Neuronal stem cell (in vitro differentiated cells): ENCODE measurements at regions not wholly inside any gene's neighbourhood (a gene's known extent, or its start where the extent isn't known, plus 50 kb on each side); places are given as distances from the start of the nearest gene placed in this dataset.
"Not testable (repeated sequence)": the region's sequence is repeated elsewhere in the genome, so short reads cannot be mapped to it uniquely, and the experiment has no call there.

Experiments used
- DNase-seq: peaks from one replicate; pipeline ENCODE4 v3.0.0-alpha.2; 2013; ENCODE audit warnings: low spot score
- H2AFZ ChIP-seq: one replicate; pipeline ENCODE4 v1.6.1; 2013; ENCODE audit warnings: mild to moderate bottlenecking, low read length, inconsistent platforms
- H2AK5ac ChIP-seq: 2 replicates; pipeline ENCODE4 v1.6.1; 2013; ENCODE audit warnings: low read depth, mild to moderate bottlenecking, inconsistent platforms, low read length, moderate library complexity, mixed read lengths
- H2BK120ac ChIP-seq: 2 replicates; pipeline ENCODE4 v1.6.1; 2013; ENCODE audit warnings: low read depth, mild to moderate bottlenecking, inconsistent platforms, low read length, moderate library complexity, mixed read lengths
- H2BK12ac ChIP-seq: one replicate; pipeline ENCODE4 v1.6.1; 2013; ENCODE audit warnings: low read length, inconsistent platforms
- H2BK15ac ChIP-seq: 2 replicates; pipeline ENCODE4 v1.6.1; 2013; ENCODE audit warnings: mild to moderate bottlenecking, low read length, inconsistent platforms, mixed read lengths
- H2BK5ac ChIP-seq: one replicate; pipeline ENCODE4 v1.6.1; 2013; ENCODE audit warnings: inconsistent platforms, mild to moderate bottlenecking, low read length, moderate library complexity
- H3K14ac ChIP-seq: one replicate; pipeline ENCODE4 v1.6.1; 2013; ENCODE audit warnings: low read length, inconsistent platforms
- H3K18ac ChIP-seq: 2 replicates; pipeline ENCODE4 v1.6.1; 2013; ENCODE audit warnings: low read length, inconsistent platforms
- H3K23ac ChIP-seq: 2 replicates; pipeline ENCODE4 v1.6.1; 2013; ENCODE audit warnings: low read depth, mild to moderate bottlenecking, mixed read lengths, low read length, inconsistent platforms; ENCODE audit not compliant: poor library complexity
- H3K27ac ChIP-seq: replicated peaks from 3 replicates; pipeline ENCODE4 v1.5.1; 2013; ENCODE audit warnings: low read length, inconsistent platforms
- H3K27me3 ChIP-seq, 3 experiments: 2 replicates each; pipeline ENCODE4 v1.6.1; 2013; ENCODE audit warnings: low read length in 3 of 3, mild to moderate bottlenecking in 2 of 3, inconsistent platforms in 1 of 3, low read depth in 1 of 3, mixed read lengths in 1 of 3, moderate library complexity in 1 of 3; ENCODE audit not compliant: control insufficient read depth in 3 of 3, insufficient read depth in 3 of 3
- H3K36me3 ChIP-seq, 2 donors: replicated peaks in 1 of 2; 2 replicates each; pipeline ENCODE4 v1.6.1; 2013; ENCODE audit warnings: low read length in 2 of 2; ENCODE audit not compliant: control insufficient read depth in 2 of 2, insufficient read depth in 2 of 2
- H3K4ac ChIP-seq: 2 replicates; pipeline ENCODE4 v1.6.1; 2013; ENCODE audit warnings: inconsistent platforms, mild to moderate bottlenecking, low read length, moderate library complexity
- H3K4me1 ChIP-seq, 2 donors: 1 replicate in 1 of 2; 2 replicates in 1 of 2; pipeline ENCODE4 v1.6.1; 2013; ENCODE audit warnings: low read length in 2 of 2, low read depth in 1 of 2; ENCODE audit not compliant: control insufficient read depth in 2 of 2, insufficient read depth in 1 of 2
- H3K4me2 ChIP-seq: one replicate; pipeline ENCODE4 v1.6.1; 2013; ENCODE audit warnings: mild to moderate bottlenecking, low read length, inconsistent platforms; ENCODE audit not compliant: insufficient read depth, poor library complexity, severe bottlenecking
- H3K4me3 ChIP-seq, 2 donors: 2 replicates each; pipeline ENCODE4 v1.5.1; 2013; ENCODE audit warnings: low read length in 2 of 2, mild to moderate bottlenecking in 2 of 2, inconsistent platforms in 1 of 2, moderate library complexity in 1 of 2
- H3K79me1 ChIP-seq: one replicate; pipeline ENCODE4 v1.6.1; 2013; ENCODE audit warnings: low read depth, mild to moderate bottlenecking, inconsistent platforms, low read length, moderate library complexity
- H3K9ac ChIP-seq: one replicate; pipeline ENCODE4 v1.6.1; 2013; ENCODE audit warnings: mild to moderate bottlenecking, low read depth, low read length, inconsistent platforms; ENCODE audit not compliant: poor library complexity
- H3K9me3 ChIP-seq, 2 donors: replicated peaks in 1 of 2; 2 replicates each; pipeline versions ENCODE3 to v1.6.1; 2013; ENCODE audit warnings: low read length in 2 of 2, mild to moderate bottlenecking in 2 of 2, inconsistent platforms in 1 of 2, low read depth in 1 of 2, mixed read lengths in 1 of 2, moderate library complexity in 1 of 2; ENCODE audit not compliant: control insufficient read depth in 2 of 2, insufficient read depth in 1 of 2
- H4K8ac ChIP-seq: one replicate; pipeline ENCODE4 v1.6.1; 2013; ENCODE audit warnings: low read depth, mild to moderate bottlenecking, inconsistent platforms, low read length, moderate library complexity
- H4K91ac ChIP-seq: one replicate; pipeline ENCODE4 v1.6.1; 2013; ENCODE audit warnings: low read length, low read depth, mild to moderate bottlenecking, inconsistent platforms; ENCODE audit not compliant: poor library complexity
- WGBS, 2 donors: extraction: QIAGEN DNeasy Blood & Tissue Kit; methylation state at CpG; one replicate each; pipeline ENCODE4 v1.1.7; 2013; ENCODE audit warnings: missing lambda C conversion rate in 2 of 2, mixed read lengths in 1 of 2; ENCODE audit not compliant: insufficient read length in 2 of 2, insufficient replicate concordance in 1 of 2; ENCODE audit errors: extremely low coverage in 2 of 2; 5-methylcytosine and 5-hydroxymethylcytosine counted together

DNA sequence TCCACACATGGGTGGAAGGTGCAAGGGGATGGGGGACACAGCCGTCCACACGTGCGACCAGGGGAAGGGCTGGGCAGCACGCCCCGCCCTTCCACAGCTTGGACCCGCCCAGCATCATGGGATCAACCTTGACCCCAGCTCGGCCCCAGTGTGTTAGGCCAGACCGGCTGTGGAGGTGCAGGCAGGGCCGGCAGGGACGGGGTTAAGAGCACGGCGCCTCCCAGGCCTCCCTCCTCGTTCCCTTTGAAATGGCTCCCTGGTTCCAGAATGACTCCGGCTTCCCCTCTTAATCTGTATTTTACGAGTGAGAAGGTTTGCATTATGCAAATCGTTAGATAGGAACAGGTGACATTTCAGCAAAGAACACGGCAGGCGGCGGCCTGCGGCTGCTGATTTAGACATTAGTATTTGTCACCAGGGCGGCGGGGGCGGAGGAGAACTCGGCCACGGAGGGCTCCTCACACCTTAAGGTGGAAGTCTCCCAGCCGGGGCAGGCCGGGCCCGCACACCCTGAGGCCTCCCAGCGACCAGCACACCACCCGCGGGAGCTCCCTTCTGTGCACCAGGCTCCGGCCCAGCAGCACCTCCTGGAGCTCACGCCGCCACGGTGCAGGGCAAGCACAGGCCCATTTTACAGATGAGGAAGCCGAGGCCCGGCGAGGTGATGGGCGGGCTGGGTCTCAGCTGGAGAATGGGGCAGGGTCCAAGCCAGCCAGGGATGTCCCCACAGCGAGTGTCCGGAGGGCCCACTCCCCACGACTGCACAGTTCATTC lies 116.1 kb downstream of the FAM53A start:
- Histone ChIP-seq H3K4me3 (no peak overlapping the region), H2BK15ac (no peak overlapping the region), H3K9ac (no peak overlapping the region), H2BK12ac (no peak overlapping the region), H3K27ac (no peak overlapping the region), H3K18ac (peak overlapping the region; percentile 44), H3K27me3 (peaks cover 0 to 36% (median 0%) of the 10 kb centered on the region in 3 experiments), H2BK5ac (no peak overlapping the region), H3K23ac (peak overlapping the region; percentile 80), H3K4me1 (peaks cover 0 to 11% of the 10 kb centered on the region in 2 donors), H2BK120ac (no peak overlapping the region), H4K8ac (no peak overlapping the region), H3K14ac (peak overlapping the region; percentile 82), H3K4ac (no peak overlapping the region), H2AK5ac (peak overlapping the region; percentile 63), H3K79me1 (peaks cover 4% of the 10 kb centered on the region), H3K4me2 (no peak overlapping the region), H3K9me3 (no peaks in the 10 kb centered on the region), H3K36me3 (no peaks in the 10 kb centered on the region), H2AFZ (no peak overlapping the region), H4K91ac (no peak overlapping the region)
- no peak for DNase-seq
- WGBS, 2 donors = no CpG with 5 or more reads among the region's 42 CpGs

DNA sequence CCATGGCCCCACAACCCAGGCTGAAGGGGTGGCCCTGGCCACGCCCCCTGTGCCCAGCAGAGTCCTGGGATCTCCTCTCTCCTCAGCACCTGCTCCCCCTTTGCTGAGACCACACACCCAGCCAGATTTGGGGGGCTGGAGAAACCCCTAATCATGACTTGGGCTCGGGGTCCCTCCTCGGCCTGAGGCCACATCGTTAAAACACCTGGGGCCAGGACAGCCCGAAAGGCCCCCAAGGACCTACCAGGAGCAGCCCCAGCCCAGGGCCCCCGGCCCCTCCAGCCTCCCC lies 116.7 kb downstream of the FAM53A start:
- Histone ChIP-seq H3K4ac (no peak overlapping the region), H3K9me3 (no peaks in the 10 kb centered on the region), H3K27ac (no peak overlapping the region), H3K4me3 (no peak overlapping the region), H3K18ac (peak overlapping the region; percentile 44), H3K36me3 (no peaks in the 10 kb centered on the region), H3K27me3 (peaks cover 0 to 38% (median 0%) of the 10 kb centered on the region in 3 experiments), H3K9ac (no peak overlapping the region), H3K4me1 (peaks cover 0 to 9% of the 10 kb centered on the region in 2 donors), H4K8ac (no peak overlapping the region), H2BK120ac (no peak overlapping the region), H3K23ac (peak overlapping the region; percentile 80), H3K79me1 (peaks cover 4% of the 10 kb centered on the region), H3K4me2 (no peak overlapping the region), H3K14ac (peak overlapping the region; percentile 82), H2AFZ (no peak overlapping the region), H4K91ac (no peak overlapping the region), H2AK5ac (peak overlapping the region; percentile 63), H2BK5ac (no peak overlapping the region), H2BK15ac (no peak overlapping the region), H2BK12ac (no peak overlapping the region)
- DNase-seq = no peak
- no CpG with 5 or more reads among the region's 6 CpGs for WGBS, 2 donors

DNA sequence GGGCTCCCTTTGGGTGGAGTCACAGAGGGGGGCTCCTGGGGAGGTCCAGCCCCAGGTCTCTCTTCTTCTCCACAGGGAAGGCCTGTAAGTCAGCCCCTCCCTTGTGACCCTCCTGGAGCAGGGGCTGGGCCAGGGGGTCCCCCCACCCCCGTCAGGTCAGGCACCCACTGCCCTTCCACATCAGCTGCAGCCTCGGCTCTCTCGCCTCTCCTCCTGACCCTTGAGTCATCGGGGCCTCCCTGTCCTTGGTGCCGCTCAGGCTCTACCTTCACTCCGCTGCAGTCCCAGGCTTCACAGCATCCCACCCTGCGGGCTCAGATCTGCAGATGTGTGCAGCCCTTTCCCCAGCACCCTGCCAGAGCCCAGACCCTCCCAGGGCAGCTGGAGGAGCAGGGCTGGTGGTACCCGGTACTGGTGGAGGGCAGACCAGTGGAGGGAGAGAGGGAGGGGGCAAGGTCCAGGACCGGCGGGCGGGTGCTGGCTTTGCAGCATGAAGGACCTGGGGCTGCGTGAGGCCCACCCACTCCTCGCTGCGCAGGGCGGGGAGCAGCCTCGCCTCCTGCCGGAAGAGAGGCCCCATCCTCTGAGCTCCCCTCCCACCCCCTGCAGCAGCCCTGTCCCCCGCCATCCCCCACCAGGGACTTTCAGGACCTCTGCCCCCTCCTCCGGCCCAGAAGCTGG lies 117.1 kb downstream of the FAM53A start:
- H3K4me2 ChIP-seq = no peak overlapping the region
- no peak overlapping the region for H2BK5ac ChIP-seq
- WGBS, 2 donors = no CpG with 5 or more reads among the region's 19 CpGs
- no peak overlapping the region for H3K9ac ChIP-seq
- peak overlapping the region; percentile 59 for H3K18ac ChIP-seq
- H2BK15ac ChIP-seq = no peak overlapping the region
- H4K91ac ChIP-seq = no peak overlapping the region
- peaks cover 4% of the 10 kb centered on the region for H3K79me1 ChIP-seq
- no peak overlapping the region for H2AFZ ChIP-seq
- H3K36me3 ChIP-seq = no peaks in the 10 kb centered on the region
- no peak overlapping the region for H2BK120ac ChIP-seq
- no peak overlapping the region for H3K27ac ChIP-seq
- H3K14ac ChIP-seq = peak overlapping the region; percentile 75
- no peak for DNase-seq
- H3K4me3 ChIP-seq = no peak overlapping the region
- H4K8ac ChIP-seq = no peak overlapping the region
- peak overlapping the region; percentile 63 for H2BK12ac ChIP-seq
- H3K4ac ChIP-seq = no peak overlapping the region
- no peak overlapping the region for H3K23ac ChIP-seq
- H2AK5ac ChIP-seq = peak overlapping the region; percentile 91
- peaks cover 0 to 5% of the 10 kb centered on the region in 2 donors for H3K4me1 ChIP-seq
- no peaks in the 10 kb centered on the region for H3K9me3 ChIP-seq
- peaks cover 0 to 37% (median 0%) of the 10 kb centered on the region in 3 experiments for H3K27me3 ChIP-seq

DNA sequence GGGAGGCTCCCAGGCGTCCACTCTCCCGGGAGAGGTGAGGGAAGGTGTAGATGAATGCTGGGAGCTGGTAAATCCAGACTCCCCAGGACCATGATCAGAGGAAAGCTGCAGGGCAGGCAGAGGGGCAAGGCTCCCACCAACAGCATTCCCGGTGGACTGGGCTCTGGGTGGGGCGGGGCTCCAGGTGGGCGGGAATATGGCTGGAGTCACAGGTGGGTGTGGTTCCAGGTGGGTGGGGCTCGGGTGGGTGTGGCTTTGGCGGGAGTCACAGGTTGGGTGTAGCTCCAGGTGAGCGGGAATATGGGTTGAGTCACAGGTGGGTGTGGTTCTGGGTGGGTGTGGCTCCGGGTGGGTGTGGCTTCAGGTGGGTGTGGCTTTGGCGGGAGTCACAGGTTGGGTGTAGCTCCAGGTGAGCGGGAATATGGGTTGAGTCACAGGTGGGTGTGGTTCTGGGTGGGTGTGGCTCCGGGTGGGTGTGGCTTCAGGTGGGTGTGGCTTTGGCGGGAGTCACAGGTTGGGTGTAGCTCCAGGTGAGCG lies 117.7 kb downstream of the FAM53A start:
- not testable (repeated sequence) for H3K36me3 ChIP-seq, H3K23ac ChIP-seq, H2AK5ac ChIP-seq, H2BK5ac ChIP-seq, H3K4ac ChIP-seq, H3K79me1 ChIP-seq, H3K27ac ChIP-seq, H3K4me3 ChIP-seq, DNase-seq, H3K4me1 ChIP-seq, H3K9ac ChIP-seq, H2AFZ ChIP-seq, H2BK12ac ChIP-seq, H3K4me2 ChIP-seq, H3K9me3 ChIP-seq, H4K91ac ChIP-seq, H4K8ac ChIP-seq
- peak overlapping the region; percentile 4 for H3K14ac ChIP-seq
- H2BK120ac ChIP-seq = peak overlapping the region; percentile 91
- H3K18ac ChIP-seq = peak overlapping the region; percentile 70
- H2BK15ac ChIP-seq = peak overlapping the region; percentile 62
- H3K27me3 ChIP-seq = peaks cover 0 to 35% (median 0%) of the 10 kb centered on the region in 3 experiments
- WGBS, 2 donors = no CpG with 5 or more reads among the region's 14 CpGs
